K562 (cell line): ENCODE measurements at regions not wholly inside any gene's neighbourhood (a gene's known extent, or its start where the extent isn't known, plus 50 kb on each side); places are given as distances from the start of the nearest gene placed in this dataset.

ENCODE experiments used
- ATAC-seq: fragments of 200-7000 bp; cut with Tn5 transposase; 3 replicates; pipeline ENCODE4 v1.9.1; 2020; ENCODE audit warnings: moderate library complexity
- BruUV-seq: library from RNA; stranded (reverse); fragments of 400-500 nt; replicated peaks from 2 replicates; lab custom pipeline; 2021; lab: Mats Ljungman, UMichigan
- CTCF ChIA-PET: fragments of 300-600 bp; formaldehyde crosslinking; extraction: SDS; loops from one replicate; lab custom pipeline; 2021; ENCODE audit warnings: low intra/inter-chr PET ratio; lab: Yijun Ruan, JAX
- POLR2A ChIA-PET: fragments of 300-600, 350-650 bp; sonication (Branson Sonifier 250); formaldehyde crosslinking; extraction: SDS; loops from one replicate; lab custom pipeline; 2021; ENCODE audit warnings: antibody characterized with exemption, inconsistent platforms; lab: Yijun Ruan, JAX
- DNase-seq, 4 experiments: peaks; one replicate each; pipeline versions ENCODE4 v3.0.0 to v3.0.0-alpha.2; 2011 to 2018; ENCODE audit warnings: low spot score in 3 of 4, mixed read lengths in 3 of 4; ENCODE audit errors: extremely low read depth in 1 of 4
- FAIRE-seq: peaks from 2 replicates; lab custom pipeline; 2011; peaks lifted over from hg19 to GRCh38; lab: Jason Lieb, UNC
- H2AFZ ChIP-seq: 2 replicates; pipeline ENCODE4 v1.6.0; 2011; ENCODE audit warnings: low read depth, low read length, control low read depth, inconsistent platforms
- H3K27ac ChIP-seq: fragments of 200-600 bp; 3 replicates; pipeline ENCODE4 v1.8.0; 2011; ENCODE audit warnings: low read depth, mild to moderate bottlenecking, control low read depth, inconsistent platforms, low read length, moderate library complexity, mixed read lengths; ENCODE audit errors: extremely low read depth
- H3K27me3 ChIP-seq, 2 experiments: fragments of 300-600 bp in 1 of 2; 2 replicates in 1 of 2; 3 replicates in 1 of 2; pipeline versions ENCODE4 v1.6.0 to v1.8.0; 2011; ENCODE audit warnings: inconsistent platforms in 2 of 2, low read length in 2 of 2, mild to moderate bottlenecking in 1 of 2, mixed read lengths in 1 of 2, moderate library complexity in 1 of 2; ENCODE audit not compliant: control insufficient read depth in 2 of 2, insufficient read depth in 2 of 2
- H3K36me3 ChIP-seq: fragments of 300-600 bp; 3 replicates; pipeline ENCODE4 v1.8.0; 2011; ENCODE audit warnings: mild to moderate bottlenecking, low read length, inconsistent platforms; ENCODE audit not compliant: control insufficient read depth, insufficient read depth
- H3K4me1 ChIP-seq, 2 experiments: fragments of 200-600 bp in 1 of 2; replicated peaks in 1 of 2; 2 replicates in 1 of 2; 3 replicates in 1 of 2; pipeline versions ENCODE4 v1.5.1 to v1.8.0; 2011; ENCODE audit warnings: inconsistent platforms in 2 of 2, low read length in 2 of 2, mild to moderate bottlenecking in 1 of 2, mixed read lengths in 1 of 2, moderate library complexity in 1 of 2; ENCODE audit not compliant: control insufficient read depth in 2 of 2, insufficient read depth in 2 of 2
- H3K4me2 ChIP-seq: 2 replicates; pipeline ENCODE4 v1.6.1; 2011; ENCODE audit warnings: low read length, control low read depth, inconsistent platforms, mixed read lengths; ENCODE audit not compliant: insufficient read depth
- H3K4me3 ChIP-seq: fragments of 200-600 bp; sonication (generic), shearing (Covaris generic); 2 replicates; pipeline ENCODE4 v1.5.1; 2016; ENCODE audit warnings: control low read depth, inconsistent platforms
- H3K79me2 ChIP-seq: fragments of 200-600 bp; 3 replicates; pipeline ENCODE4 v1.8.0; 2011; ENCODE audit warnings: low read length, inconsistent platforms; ENCODE audit not compliant: control insufficient read depth, insufficient read depth
- H3K9ac ChIP-seq, 2 experiments: 2 replicates each; pipeline versions ENCODE4 v1.6.0 to v1.6.1; 2011; ENCODE audit warnings: low read depth in 2 of 2, low read length in 2 of 2, control low read depth in 1 of 2, inconsistent platforms in 1 of 2, mild to moderate bottlenecking in 1 of 2, mixed read lengths in 1 of 2; ENCODE audit not compliant: insufficient read depth in 1 of 2
- H3K9me1 ChIP-seq: one replicate; pipeline ENCODE4 v1.6.0; 2011; ENCODE audit warnings: inconsistent platforms, mild to moderate bottlenecking, low read length, moderate library complexity; ENCODE audit not compliant: control insufficient read depth, insufficient read depth
- H3K9me3 ChIP-seq: replicated peaks from 2 replicates; pipeline ENCODE4 v1.5.1; 2011; ENCODE audit warnings: low read depth, low read length, inconsistent platforms; ENCODE audit not compliant: control insufficient read depth, insufficient read depth
- H4K20me1 ChIP-seq: replicated peaks from 2 replicates; pipeline ENCODE4 v1.6.1; 2011; ENCODE audit warnings: low read length, inconsistent platforms, mixed read lengths; ENCODE audit not compliant: control insufficient read depth, insufficient read depth
- ARHGAP35 ChIP-seq: fragments of 450-650 bp; IDR thresholded peaks from 2 replicates; pipeline ENCODE4 v1.6.1; 2018; ENCODE audit not compliant: partially characterized antibody
- ATF1 ChIP-seq, 2 experiments: fragments of 450-650 bp in 1 of 2; IDR thresholded peaks; 2 replicates each; pipeline ENCODE4 v1.6.1; 2016; ENCODE audit warnings: missing compliant biosample characterization in 1 of 2, missing genetic modification characterization in 1 of 2
- BCOR ChIP-seq: fragments of 450-650 bp; IDR thresholded peaks from 2 replicates; pipeline ENCODE4 v1.6.1; 2016
- HDAC3 ChIP-seq: fragments of 450-650 bp; IDR thresholded peaks from 2 replicates; pipeline ENCODE4 v1.6.1; 2018; ENCODE audit warnings: borderline replicate concordance, mild to moderate bottlenecking, moderate library complexity; ENCODE audit not compliant: partially characterized antibody
- KLF13 ChIP-seq: fragments of 450-650 bp; IDR thresholded peaks from 2 replicates; pipeline ENCODE4 v1.6.1; 2016; ENCODE audit warnings: missing genetic modification characterization, low read depth, mild to moderate bottlenecking, missing compliant biosample characterization, moderate library complexity, borderline replicate concordance
- L3MBTL2 ChIP-seq: fragments of 450-650 bp; IDR thresholded peaks from 2 replicates; pipeline ENCODE4 v1.6.1; 2016; ENCODE audit warnings: mild to moderate bottlenecking, moderate library complexity
- TEAD1 ChIP-seq, 2 experiments: fragments of 450-650 bp in 1 of 2; sonication (generic) in 1 of 2; formaldehyde crosslinking; IDR thresholded peaks; 2 replicates each; pipeline versions ENCODE4 v1.4.0 to v1.8.0; 2020 to 2022; ENCODE audit warnings: mild to moderate bottlenecking in 2 of 2, missing genetic modification reagents in 1 of 2
- TGIF2 ChIP-seq: sonication (generic); formaldehyde crosslinking; IDR thresholded peaks from 2 replicates; pipeline ENCODE4 v1.8.1; 2022; ENCODE audit warnings: mild to moderate bottlenecking, missing genetic modification reagents, moderate library complexity
- WGBS: fragments of 100-300 bp; shearing (Covaris generic); methylation state at CpG from one replicate; pipeline ENCODE4 v1.1.6; 2016; ENCODE audit warnings: low coverage, mixed read lengths; ENCODE audit not compliant: insufficient coverage; ENCODE audit errors: missing lambda C conversion rate; 5-methylcytosine and 5-hydroxymethylcytosine counted together
- in situ Hi-C: fragments of 300-500 bp; cut with MboI; formaldehyde crosslinking; loops from 4 replicates; pipeline ENCODE4 v1.15.0; 2018; ENCODE audit warnings: inconsistent platforms, mixed read lengths
- intact Hi-C: fragments of 100-400 bp; cut with micrococcal nuclease; formaldehyde crosslinking; loops from 2 replicates; pipeline ENCODE4 v1.14.2; 2022
- TF ChIP-seq, protein P1 (sequence below): fragments of 250-450 bp; sonication (Bioruptor Pico); IDR thresholded peaks from 2 replicates; pipeline ENCODE4 v1.8.0; 2021; ENCODE audit warnings: mild to moderate bottlenecking, moderate library complexity

GRCh38 chr3:153734777-153735551 lies 386.2 kb upstream of the ARHGEF26 start:
- ChIA-PET CTCF (no interaction called here), POLR2A (no interaction called here)
- H4K20me1 ChIP-seq = no peaks in the 10 kb centered on the region
- 0% methylated on average over 1 of the region's 1 CpG for WGBS
- no peak overlapping the region for H2AFZ ChIP-seq
- no peaks in the 10 kb centered on the region for H3K4me1 ChIP-seq
- ATAC-seq = no peak
- no peak overlapping the region for H3K9ac ChIP-seq
- no peaks in the 10 kb centered on the region for H3K9me3 ChIP-seq
- H3K4me3 ChIP-seq = no peak overlapping the region
- TF ChIP-seq TGIF2 (CRISPR knock-in tag) = no peak
- no peak for TF ChIP-seq BCOR
- in situ Hi-C loops (no loop called here), intact Hi-C loops (no loop called here)
- DNase-seq = no peak
- H3K27me3 ChIP-seq = no peaks in the 10 kb centered on the region
- H3K4me2 ChIP-seq = no peak overlapping the region
- no peak overlapping the region for H3K27ac ChIP-seq
- BruUV-seq = no TSS peak
- H3K79me2 ChIP-seq = no peaks in the 10 kb centered on the region
- no peak for FAIRE-seq
- no peaks in the 10 kb centered on the region for H3K9me1 ChIP-seq
- H3K36me3 ChIP-seq = no peaks in the 10 kb centered on the region

GRCh38 chr3:153740109-153740508 lies 381.1 kb upstream of the ARHGEF26 start:
- intact Hi-C loops = no loop called here
- no peak overlapping the region for H3K27ac ChIP-seq
- whole genome bisulfite sequencing = 0% methylated on average over 2 of the region's 2 CpGs
- H3K4me1 ChIP-seq = no peaks in the 10 kb centered on the region
- no peak overlapping the region for H3K4me3 ChIP-seq
- in situ Hi-C loops = no loop called here
- H3K9ac ChIP-seq = no peak overlapping the region
- H3K4me2 ChIP-seq = no peak overlapping the region
- H4K20me1 ChIP-seq = no peaks in the 10 kb centered on the region
- H3K36me3 ChIP-seq = no peaks in the 10 kb centered on the region
- TF ChIP-seq, protein P1, sequence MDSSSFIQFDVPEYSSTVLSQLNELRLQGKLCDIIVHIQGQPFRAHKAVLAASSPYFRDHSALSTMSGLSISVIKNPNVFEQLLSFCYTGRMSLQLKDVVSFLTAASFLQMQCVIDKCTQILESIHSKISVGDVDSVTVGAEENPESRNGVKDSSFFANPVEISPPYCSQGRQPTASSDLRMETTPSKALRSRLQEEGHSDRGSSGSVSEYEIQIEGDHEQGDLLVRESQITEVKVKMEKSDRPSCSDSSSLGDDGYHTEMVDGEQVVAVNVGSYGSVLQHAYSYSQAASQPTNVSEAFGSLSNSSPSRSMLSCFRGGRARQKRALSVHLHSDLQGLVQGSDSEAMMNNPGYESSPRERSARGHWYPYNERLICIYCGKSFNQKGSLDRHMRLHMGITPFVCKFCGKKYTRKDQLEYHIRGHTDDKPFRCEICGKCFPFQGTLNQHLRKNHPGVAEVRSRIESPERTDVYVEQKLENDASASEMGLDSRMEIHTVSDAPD (CRISPR knock-in tag) = no peak
- TF ChIP-seq L3MBTL2 (no peak), ATF1 (CRISPR knock-in tag; IDR thresholded peaks at IDR 0.05) (no peak), ATF1 (tag; IDR thresholded peaks at IDR 0.05) (no peak), KLF13 (tag) (no peak), ARHGAP35 (no peak), HDAC3 (no peak), TEAD1 (CRISPR knock-in tag; IDR thresholded peaks at IDR 0.05) (no peak)
- FAIRE-seq (no peak), ATAC-seq (no peak), DNase-seq (no peak)
- no peak overlapping the region for H2AFZ ChIP-seq
- ChIA-PET CTCF (no interaction called here), POLR2A (no interaction called here)
- BruUV-seq = no TSS peak
- no peaks in the 10 kb centered on the region for H3K9me3 ChIP-seq
- H3K27me3 ChIP-seq = no peaks in the 10 kb centered on the region
- H3K79me2 ChIP-seq = no peaks in the 10 kb centered on the region
- H3K9me1 ChIP-seq = no peaks in the 10 kb centered on the region
